ENCODE measurements at regions not wholly inside any gene's neighbourhood (a gene's known extent, or its start where the extent isn't known, plus 50 kb on each side); places are given as distances from the start of the nearest gene placed in this dataset.
"Not testable (repeated sequence)": the region's sequence is repeated elsewhere in the genome, so short reads cannot be mapped to it uniquely, and the experiment has no call there.

DNA sequence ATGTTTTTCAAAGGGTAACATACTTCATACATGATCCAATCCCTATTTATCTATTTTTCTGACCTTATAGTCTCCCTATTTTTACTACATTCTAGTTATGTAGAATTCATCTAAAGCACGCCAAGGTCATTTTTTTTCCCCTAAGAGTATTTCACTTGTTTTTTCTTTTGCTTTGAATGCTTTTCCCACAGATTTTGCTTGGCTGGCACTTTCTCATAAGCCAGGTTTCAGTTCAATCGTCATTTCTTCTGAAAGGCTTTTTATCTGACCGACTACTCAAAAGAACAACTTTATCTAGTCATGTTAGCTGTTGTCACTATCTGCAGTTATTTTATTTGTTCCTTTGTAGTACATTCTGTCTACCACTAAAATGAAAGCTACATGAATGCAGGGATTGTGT is 1274.6 kb downstream of the REEP3 start:
- no peak for DNase-seq

DNA sequence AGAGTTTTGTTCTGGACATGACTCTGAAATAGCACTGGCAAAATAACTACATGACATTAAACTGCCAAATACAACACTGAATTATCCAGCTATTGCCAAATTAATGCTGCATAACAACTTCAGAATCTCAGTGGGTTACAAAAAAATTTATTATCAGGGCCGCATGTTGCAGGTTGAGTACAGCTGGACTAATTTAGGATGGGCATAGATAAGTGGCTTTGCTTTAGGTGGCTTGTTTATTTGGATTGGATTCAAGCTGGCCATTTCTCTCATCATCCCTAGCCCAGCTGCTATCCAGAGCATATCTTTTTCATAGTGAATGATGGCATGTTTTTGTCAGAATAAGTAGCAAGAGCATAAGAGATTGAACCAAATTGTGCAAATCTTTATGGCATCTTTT is 1277.1 kb downstream of the REEP3 start:
- no peak for DNase-seq

DNA sequence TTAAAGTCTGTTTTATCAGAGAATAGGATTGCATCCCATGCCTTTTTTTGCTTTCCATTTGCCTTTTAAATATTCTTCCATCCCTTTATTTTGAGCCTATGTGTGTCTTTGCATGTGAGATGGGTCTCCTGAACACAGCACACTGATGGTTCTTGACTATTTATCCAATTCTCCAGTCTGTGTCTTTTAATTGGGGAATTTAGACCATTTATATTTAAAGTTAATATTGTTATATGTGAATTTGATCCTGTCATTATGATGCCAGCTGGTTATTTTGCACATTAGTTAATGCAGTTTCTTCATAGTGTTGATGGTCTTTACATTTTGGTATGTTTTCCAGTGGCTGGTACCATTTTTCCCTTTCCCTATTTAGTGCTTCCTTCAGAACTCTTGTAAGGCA is 1287.0 kb downstream of the REEP3 start:
- DNase-seq = not testable (repeated sequence)

DNA sequence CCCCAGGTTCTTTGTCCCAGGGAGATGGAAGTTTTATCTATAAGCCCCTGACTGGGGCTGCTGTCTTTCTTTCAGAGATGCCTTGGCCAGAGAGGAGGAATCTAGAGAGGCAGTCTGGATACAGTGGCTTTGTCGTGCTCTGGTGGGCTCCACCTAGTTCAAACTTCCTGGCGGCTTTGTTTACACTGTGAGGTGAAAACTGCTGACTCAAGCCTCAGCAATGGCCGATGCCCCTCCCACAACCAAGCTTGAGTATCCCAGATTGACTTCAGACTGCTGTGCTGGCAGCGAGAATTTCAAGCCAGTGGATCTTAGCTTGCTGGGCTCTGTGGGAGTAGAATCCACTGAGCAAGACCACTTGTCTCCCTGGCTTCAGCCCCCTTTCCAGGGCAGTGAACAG is 1288.8 kb downstream of the REEP3 start:
- not testable (repeated sequence) for DNase-seq

DNA sequence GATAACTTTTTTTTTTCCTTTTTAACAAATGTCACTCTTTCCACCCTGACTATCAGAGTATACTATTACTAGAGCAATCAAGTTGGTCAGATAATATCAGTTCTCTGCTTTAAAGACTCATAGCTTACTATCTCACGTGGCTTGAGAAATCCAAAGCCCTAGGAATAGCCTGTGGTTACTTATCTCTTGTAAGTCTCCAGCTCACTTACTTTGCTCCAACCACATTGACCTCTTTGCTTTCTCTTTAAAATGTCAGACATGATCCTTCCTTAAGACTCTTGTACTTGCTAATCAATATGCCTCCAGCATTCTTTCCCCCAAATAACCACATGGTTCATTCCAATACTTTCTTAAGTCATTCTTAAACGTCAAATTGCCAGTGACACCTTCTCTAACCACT is 1292.2 kb downstream of the REEP3 start:
- no peak for DNase-seq

DNA sequence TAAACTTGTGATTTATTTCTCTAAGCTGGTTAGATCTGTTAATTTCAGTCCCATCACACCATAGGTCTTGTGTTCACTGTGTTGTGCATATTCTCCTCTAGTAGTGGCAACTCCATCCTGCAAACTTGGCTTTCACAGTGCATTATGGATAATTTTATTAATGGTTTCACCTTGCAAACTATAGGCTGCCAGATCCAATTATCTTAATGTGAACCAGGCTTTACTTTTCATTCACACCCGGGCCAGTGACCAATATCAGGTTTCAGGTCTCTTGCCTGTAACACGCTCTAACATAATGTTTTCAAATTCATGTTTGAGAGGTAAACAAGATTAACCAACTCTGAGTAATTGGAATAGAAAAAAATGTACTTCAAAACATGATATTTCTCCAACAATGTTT is 1293.0 kb downstream of the REEP3 start:
- DNase-seq = no peak

DNA sequence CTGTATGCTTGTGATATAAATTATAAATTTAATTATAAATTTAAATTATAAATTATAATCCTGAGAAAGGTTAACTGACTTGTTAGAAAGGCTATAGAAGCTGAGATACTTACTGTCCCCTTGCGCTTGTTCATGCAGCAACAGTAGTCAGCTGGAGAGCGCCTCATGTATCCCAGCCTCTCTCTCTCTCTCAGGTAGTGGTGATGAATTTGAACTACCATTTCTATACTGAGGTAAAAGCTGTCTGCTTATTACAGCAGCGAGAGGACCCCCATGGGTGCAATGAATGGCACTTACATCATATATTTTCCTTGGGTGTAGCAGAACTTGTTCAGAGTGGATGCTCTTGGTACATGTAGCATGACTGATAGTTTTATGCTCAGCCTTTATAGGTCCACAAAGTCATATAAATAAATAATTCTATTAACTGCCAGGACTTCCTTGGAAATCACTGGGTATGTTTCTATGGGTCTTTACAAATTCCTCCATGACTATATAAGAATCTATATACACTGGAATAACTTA is 1308.7 kb downstream of the REEP3 start:
- no peak for DNase-seq

DNA sequence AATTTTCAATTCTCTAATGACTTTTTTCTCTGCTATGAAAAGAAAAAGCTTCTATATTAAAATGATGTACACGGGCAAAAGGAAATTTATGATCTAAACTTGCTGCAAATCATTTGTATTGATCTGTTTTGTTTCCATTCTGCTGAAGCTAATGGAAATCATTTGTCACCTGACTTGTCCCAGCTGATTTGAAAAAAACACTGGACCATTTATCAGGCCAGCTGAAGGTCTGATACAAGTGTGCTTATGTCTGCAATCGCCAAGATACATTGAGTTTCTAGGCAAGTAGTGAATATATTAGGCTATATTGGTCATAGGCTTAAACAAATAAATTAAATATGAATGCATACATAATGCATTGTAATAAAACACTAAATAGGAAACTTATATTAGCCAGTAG is 1309.7 kb downstream of the REEP3 start:
- DNase-seq = no peak

DNA sequence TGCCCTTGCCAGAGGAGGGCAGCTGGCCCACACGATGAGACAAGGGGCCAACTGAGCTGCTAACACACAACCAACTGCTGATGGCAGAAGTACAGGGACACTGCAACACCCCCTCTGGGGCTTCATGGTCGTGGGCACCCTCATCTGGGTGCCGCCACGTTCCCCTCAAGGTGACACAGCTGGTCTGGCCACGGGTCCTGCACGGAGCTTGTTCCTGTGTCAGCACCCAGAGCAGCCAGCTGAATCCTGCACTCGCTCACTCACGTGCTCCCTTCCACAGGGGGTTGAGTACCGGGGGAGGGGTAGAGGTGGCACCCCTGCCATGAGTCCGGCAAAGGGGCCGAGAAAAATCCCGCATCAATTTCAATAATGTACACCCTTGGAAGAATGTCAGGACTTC is 1319.1 kb downstream of the REEP3 start:
- DNase-seq = no peak

DNA sequence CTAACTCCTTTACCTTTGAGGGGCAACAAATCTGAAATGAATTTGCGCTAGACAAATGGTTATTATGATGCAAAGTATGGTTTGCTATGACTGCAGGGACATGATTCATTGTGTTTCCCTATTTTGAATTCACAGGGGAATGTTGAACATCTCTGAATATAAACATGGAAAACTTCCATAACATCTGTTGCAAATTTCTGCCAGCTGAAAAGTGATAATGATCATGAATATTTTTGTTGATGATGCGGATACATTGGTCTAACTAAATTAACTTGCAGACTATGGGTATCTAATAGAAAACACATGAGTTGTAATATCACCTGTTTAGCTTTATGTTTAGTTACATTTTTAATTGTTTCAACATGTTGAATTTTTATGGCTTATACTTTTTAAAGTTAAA is 1325.5 kb downstream of the REEP3 start:
- DNase-seq = no peak

DNA sequence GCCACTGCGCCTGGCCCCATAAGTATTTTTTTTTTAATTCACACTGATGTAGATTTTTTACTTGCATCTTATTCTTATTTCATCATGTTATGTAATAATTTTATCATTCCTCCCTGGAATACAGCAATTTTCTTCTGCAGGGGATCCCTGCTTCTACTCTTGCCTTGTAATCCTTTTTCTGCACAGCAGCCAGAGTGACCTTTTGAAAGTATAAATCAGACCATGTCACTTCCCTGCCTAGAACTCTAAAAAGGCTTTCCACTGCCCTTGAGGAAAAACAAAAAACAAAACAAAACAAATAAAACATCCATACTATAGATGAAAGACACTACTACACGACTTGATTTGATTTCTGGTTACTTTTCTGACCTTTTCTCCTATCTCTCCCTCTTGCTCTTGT is 1334.7 kb downstream of the REEP3 start:
- no peak for DNase-seq

DNA sequence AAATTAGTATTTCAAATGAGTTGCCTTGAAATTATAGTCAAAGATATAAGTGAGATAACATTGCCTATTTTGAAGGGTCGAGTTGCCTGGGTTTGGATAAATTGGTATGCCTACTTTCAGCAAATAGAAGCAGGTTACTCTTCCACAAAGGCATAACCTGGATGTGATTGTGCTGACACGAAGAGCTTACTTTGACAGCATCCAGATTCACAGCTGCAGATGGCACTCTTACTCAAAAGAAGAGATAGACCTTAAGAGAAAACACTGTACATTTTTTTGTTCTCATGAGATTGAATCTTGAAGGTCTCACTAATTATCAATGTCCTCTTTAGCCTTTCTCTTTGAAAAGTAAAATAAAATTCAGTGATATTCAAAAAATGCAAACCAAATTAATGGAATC is 1338.7 kb downstream of the REEP3 start:
- no peak for DNase-seq

DNA sequence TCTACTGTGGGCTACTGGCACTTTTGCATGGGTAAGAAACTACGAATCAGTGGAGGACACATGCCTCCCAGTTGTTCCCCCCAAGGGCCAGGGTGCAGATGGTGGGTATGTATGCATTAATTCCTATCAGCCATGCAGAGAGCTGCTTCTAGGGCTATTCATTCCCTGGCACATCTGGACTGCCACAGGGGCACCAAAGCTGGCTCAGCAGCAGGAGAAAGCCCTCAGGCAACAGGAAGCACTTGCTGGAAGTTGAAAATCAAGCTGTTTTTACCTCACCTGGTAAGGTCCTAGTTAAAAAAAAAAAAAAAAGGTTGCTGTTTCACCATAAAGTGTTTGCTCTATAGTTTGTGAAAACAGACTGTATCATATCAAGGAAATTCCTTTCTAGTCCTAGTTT is 1342.6 kb downstream of the REEP3 start:
- DNase-seq = no peak

DNA sequence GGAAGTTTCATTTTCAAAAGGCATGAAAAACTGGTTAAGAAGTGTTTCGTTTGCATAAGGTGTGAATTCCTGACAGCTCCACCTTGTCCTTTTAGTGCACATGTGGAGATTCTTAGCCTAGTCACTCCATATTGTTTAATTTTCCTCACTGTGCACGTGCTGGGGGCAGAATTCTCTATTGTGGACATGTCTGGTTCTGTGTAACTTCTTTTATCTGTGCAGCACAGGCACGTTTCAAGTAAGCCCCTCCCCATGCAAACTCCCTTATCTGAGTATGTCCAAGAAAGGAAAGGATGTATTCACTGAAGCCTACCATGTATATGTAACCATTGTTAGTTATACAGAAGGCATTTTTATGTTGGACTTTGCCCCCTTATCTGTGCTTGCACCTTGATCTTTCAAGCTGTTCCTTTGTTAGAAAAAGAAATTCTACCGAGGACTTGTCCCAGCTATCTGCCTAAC is 1346.3 kb downstream of the REEP3 start:
- DNase-seq = no peak

DNA sequence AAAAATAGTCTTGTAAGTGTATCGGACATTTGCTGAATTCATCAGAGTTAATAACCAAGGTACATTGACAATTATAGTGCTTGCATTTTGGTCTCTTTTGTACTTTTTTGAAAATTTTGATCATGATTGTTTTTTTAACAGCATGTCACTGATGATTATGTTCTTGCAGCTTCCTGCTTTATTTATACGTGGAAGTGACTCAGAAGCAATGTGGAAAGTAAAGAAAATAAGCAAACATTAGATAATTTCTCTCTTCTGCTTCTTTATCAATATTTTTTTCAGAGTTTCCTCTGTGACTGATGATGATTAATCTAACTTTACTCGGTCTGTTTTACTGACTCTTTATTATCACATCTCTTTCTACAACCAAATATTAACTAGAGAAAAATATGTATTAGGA is 1351.9 kb downstream of the REEP3 start:
- DNase-seq = no peak

DNA sequence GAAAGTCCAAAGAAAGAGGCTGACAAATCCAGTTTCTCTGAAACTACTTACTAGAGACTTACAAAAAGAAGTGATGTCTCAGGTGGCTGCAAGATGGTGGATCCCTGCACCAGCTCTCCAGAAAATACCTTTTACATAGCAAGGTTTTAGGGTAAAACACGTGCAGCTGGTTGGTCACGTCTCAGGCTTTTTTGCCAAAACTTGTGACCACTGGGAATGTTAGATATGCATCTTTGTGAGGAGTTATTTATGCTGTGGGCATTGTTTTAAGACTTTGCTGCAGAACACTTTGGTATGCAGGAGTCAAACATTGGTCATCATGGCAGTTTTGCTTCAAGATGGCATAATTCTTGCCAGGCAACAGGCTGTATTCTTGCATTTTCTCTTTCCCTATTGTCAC is 1352.8 kb downstream of the REEP3 start:
- no peak for DNase-seq

DNA sequence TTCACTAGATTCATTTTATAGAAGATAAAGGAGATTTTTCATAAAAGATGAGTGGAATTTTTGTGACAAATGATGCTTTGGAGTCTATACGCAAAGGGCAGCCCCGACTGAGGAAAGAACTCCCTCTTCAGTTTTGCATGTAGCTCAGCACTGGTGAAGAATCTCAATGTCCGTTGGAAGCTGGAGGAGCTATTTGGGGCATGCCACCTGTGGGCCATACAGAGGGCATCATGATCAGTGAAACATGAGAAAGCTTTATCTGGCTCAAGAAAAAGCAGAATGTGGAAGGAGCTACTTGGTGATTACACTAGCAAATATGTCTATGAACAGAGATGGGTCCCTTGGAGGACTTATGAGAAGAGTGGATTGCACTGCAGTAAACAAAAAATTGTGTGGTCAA is 1359.3 kb downstream of the REEP3 start:
- no peak for DNase-seq

DNA sequence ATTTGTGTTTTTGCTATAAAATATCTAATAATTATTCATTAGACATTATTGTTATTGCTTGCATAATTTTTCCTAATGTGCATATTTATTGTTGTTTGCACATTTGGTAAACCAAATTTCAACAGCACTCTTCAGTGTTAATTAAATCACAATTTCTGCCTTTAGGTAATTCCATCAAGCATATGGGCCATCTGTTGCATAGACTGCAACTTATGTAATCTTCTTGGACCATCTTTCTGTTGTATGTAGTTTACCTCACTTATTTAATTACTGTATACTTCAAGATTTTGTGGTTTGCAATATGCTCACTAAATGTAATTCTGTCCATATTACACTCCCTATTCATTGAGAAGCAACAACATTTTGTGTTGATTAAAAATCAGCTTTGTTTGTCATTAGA is 1360.1 kb downstream of the REEP3 start:
- DNase-seq = no peak

DNA sequence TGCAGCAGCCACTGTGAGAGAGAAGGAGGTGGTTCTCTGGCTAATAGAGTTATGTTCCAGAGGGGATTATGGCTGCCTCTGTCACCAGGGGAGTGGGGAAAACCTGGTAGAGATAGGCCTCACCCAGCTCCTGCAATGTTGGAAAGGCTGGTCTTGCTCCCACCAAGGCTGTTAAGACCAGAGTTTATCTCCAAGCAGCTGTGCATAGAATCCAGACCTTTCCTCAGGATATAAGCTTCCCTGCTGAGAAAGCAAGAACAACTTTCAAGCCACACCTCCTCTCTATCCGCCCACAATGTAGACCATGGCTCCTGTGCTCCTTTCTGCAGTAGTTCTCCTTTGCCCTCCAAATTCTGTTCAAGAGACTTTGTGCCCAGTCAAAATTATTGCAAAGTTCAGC is 1375.4 kb downstream of the REEP3 start:
- DNase-seq = no peak

DNA sequence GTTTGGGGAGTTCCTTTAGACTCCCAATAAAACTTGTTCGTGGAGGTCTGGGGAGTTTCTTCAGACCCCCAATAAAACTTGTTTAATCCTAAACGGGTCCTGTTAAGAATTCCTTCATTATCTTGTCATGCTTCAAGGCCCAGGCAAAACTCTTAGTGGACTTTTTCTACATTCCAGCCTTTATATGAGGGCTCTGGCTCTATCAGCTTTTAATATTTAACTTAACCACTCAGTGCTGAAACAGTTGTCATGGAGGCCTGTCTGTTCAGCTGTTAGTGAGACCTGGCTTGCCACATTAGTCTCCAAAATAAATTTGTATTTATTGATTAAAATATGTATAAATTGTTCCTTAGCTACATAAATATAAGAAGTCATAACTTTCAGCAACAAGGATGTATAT is 1385.1 kb downstream of the REEP3 start:
- DNase-seq = not testable (repeated sequence)

DNA sequence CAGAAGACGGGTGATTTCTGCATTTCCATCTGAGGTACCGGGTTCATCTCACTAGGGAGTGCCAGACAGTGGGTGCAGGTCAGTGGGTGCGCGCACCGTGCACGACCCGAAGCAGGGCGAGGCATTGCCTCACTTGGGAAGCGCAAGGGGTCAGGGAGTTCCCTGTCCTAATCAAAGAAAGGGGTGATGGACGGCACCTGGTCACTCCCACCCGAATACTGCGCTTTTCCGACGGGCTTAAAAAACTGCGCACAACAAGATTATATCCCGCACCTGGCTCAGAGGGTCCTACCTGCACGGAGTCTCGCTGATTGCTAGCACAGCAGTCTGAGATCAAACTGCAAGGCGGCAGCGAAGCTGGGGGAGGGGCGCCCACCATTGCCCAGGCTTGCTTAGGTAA is 1403.1 kb downstream of the REEP3 start:
- not testable (repeated sequence) for DNase-seq

DNA sequence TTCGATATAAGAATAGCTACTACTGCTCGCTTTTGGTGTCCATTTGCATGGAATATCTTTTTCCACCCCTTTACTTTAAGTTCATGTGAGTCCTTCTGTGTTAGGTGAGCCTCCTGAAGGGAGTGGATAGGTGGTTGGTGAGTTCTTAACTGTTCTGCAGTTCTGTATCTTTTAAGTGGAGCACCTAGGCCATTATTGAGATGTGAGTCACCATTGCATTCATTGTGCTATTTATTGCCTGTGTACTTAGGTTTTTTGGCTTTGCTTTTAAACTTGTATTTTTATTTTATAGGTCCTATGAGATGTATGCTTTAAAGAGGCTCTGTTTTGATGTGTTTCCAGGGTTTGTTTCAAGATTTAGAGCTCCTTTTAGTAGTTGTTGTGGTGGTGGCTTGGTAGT is 1430.8 kb downstream of the REEP3 start:
- DNase-seq = no peak

DNA sequence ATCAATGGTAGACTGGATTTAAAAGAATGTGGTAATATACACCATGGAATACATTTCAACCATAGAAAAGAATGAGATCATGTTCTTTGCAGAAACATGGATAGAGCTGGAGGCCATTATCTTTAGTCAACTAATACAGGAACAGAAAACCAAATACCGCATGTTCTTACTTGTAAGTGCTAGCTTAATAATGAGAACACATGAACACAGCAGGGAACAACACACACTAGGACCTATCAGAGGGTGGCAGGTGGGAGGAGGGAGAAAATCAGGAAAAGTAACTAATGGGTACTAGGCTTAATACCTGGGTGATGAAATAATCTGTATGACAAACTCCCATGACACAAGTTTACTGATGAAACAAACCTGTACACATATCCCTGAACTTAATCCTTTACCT is 1435.2 kb downstream of the REEP3 start:
- DNase-seq = no peak

DNA sequence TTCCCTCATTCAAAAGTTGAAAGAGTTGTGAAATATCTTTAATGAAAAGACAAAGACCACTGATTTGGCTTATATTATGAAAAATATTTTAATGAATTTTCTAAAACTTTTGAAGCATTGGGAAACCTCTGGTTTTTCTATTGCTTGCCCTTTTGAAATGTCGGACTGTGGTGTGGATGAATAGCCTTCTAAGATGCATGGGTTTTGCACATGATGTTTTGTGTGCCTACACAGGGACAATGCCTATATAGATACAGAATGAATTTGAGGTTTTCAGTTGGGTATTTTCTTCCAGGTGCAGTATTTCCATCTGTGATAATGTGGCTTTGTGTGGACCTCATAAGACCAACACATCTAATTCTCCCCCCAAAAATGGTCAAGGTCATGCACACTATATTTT is 1437.9 kb downstream of the REEP3 start:
- no peak for DNase-seq

DNA sequence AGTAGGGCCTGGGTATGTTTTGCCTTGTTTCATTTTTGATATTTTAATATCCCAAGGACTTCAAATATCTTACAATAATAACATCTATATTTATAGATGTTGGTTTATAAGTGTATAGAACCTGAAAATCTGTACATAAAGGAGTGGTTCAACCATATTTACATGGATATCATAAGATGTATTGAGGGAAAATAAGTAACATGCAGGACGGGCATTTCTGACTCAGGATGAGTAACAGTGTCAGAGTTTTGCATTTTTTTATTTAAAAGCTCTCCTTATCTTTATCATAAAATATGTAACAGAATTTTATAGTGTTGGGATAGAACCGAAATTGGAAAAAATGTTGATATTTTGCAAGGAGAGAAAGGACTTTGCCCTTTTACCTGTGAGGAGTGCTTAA is 1438.7 kb downstream of the REEP3 start:
- DNase-seq = no peak

DNA sequence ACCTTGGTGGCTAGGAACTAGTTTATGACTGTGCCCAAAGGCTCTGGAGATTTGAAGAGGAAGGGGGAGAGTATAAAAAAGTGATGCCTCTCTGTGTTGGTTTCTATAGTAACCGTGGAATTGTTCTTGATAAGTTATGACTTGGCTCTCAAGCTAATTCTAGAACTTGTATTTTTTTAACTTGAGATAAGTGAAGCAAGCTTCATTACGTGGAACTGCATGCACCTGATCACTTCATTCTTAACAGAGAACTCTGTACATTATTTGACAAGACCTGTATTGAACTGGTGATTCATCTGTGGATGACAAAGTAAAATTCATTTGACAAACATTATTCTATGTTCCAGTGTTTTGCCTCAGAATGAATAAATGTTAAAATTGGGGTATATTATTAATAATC is 1452.2 kb downstream of the REEP3 start:
- DNase-seq = no peak
